GM12891 (cell line): ENCODE measurements at regions not wholly inside any gene's neighbourhood (a gene's known extent, or its start where the extent isn't known, plus 50 kb on each side); places are given as distances from the start of the nearest gene placed in this dataset.

Source experiments
- POLR2A ChIP-seq: IDR thresholded peaks from 2 replicates; pipeline ENCODE4 v1.6.1; 2011; ENCODE audit warnings: low read depth, low read length, control low read depth
- POLR2AphosphoS5 ChIP-seq: IDR thresholded peaks from 2 replicates; pipeline ENCODE4 v1.6.1; 2011; ENCODE audit warnings: low read depth, low read length, control low read depth
- TAF1 ChIP-seq: IDR thresholded peaks from 2 replicates; pipeline ENCODE4 v1.6.1; 2011; ENCODE audit warnings: low read depth, low read length, control low read depth

GRCh38 chr21:35637431-35637830 lies 422.9 kb downstream of the SETD4 start:
- TF ChIP-seq TAF1 (no peak), POLR2A (no peak), POLR2AphosphoS5 (no peak)
